T-cell (primary cell): ENCODE measurements at regions not wholly inside any gene's neighbourhood (a gene's known extent, or its start where the extent isn't known, plus 50 kb on each side); places are given as distances from the start of the nearest gene placed in this dataset.

ENCODE experiments used
- ATAC-seq, 4 experiments: fragments of 200-7000 bp in 3 of 4; fragments of 150-1000 bp in 1 of 4; cut with Tn5 transposase; replicated peaks in 1 of 4; 1 replicate in 3 of 4; 2 replicates in 1 of 4; pipeline ENCODE4 v1.10.0; 2021; ENCODE audit warnings: moderate library complexity in 3 of 4, mild to moderate bottlenecking in 2 of 4, moderate number of reproducible peaks in 1 of 4
- CTCF ChIA-PET, 2 donors: fragments of 300-600 bp; sonication (Branson Sonifier 250); formaldehyde crosslinking; loops; one replicate each; lab custom pipeline; 2022; ENCODE audit warnings: antibody characterized with exemption in 2 of 2; lab: Charles Lee
- POLR2A ChIA-PET, 2 donors: fragments of 300-600 bp; sonication (Branson Sonifier 250); formaldehyde crosslinking; loops; one replicate each; lab custom pipeline; 2022; ENCODE audit warnings: antibody characterized with exemption in 2 of 2; lab: Charles Lee
- DNase-seq, 35 experiments: peaks; one replicate each; pipeline versions ENCODE4 v3.0.0 to v3.0.0-alpha.2; 2013 to 2023
- H3K27ac ChIP-seq: one replicate; pipeline ENCODE4 v1.5.1; 2013; ENCODE audit warnings: low read length
- H3K27me3 ChIP-seq, 2 experiments: replicated peaks in 1 of 2; 1 replicate in 1 of 2; 2 replicates in 1 of 2; pipeline versions ENCODE4 v1.6.1 to v1.7.0; 2013; ENCODE audit warnings: low read length in 1 of 2, mixed read lengths in 1 of 2; ENCODE audit not compliant: control insufficient read depth in 2 of 2, insufficient read depth in 2 of 2; ENCODE audit errors: extremely low read depth in 1 of 2
- H3K36me3 ChIP-seq, 2 donors: 1 replicate in 1 of 2; 2 replicates in 1 of 2; pipeline versions ENCODE4 v1.6.1 to v1.7.0; 2013; ENCODE audit warnings: low read length in 1 of 2; ENCODE audit not compliant: control insufficient read depth in 2 of 2, insufficient read depth in 1 of 2; ENCODE audit errors: extremely low read depth in 1 of 2
- H3K4me1 ChIP-seq, 2 experiments: 1 replicate in 1 of 2; 2 replicates in 1 of 2; pipeline versions ENCODE4 v1.6.1 to v1.7.0; 2013; ENCODE audit warnings: low read length in 2 of 2, mixed read lengths in 1 of 2; ENCODE audit not compliant: insufficient read depth in 2 of 2, control insufficient read depth in 1 of 2; ENCODE audit errors: extremely low read depth in 1 of 2
- H3K4me3 ChIP-seq, 2 donors: 1 replicate in 1 of 2; 2 replicates in 1 of 2; pipeline versions ENCODE4 v1.5.1 to v1.7.0; 2013; ENCODE audit warnings: mild to moderate bottlenecking in 2 of 2, low read length in 1 of 2, moderate library complexity in 1 of 2; ENCODE audit not compliant: control insufficient read depth in 1 of 2; ENCODE audit errors: extremely low read depth in 1 of 2
- H3K9me3 ChIP-seq: 2 replicates; pipeline ENCODE4 v1.7.0; 2013
- H3K27ac Mint-ChIP-seq, 2 donors: one replicate each; pipeline ENCODE4 v1.8.0; 2020 to 2021; ENCODE audit warnings: mild to moderate bottlenecking in 2 of 2, mixed read lengths in 2 of 2
- H3K27me3 Mint-ChIP-seq, 2 donors: one replicate each; pipeline ENCODE4 v1.8.0; 2021 to 2022; ENCODE audit warnings: mixed read lengths in 2 of 2
- H3K36me3 Mint-ChIP-seq: one replicate; pipeline ENCODE4 v1.8.0; 2021; ENCODE audit warnings: mixed read lengths
- H3K4me1 Mint-ChIP-seq, 3 donors: one replicate each; pipeline ENCODE4 v1.8.0; 2020 to 2022; ENCODE audit warnings: mixed read lengths in 3 of 3, mild to moderate bottlenecking in 1 of 3
- H3K4me3 Mint-ChIP-seq, 3 donors: one replicate each; pipeline ENCODE4 v1.8.0; 2020 to 2022; ENCODE audit warnings: mild to moderate bottlenecking in 3 of 3, mixed read lengths in 3 of 3, moderate library complexity in 3 of 3
- H3K9me3 Mint-ChIP-seq, 3 donors: one replicate each; pipeline ENCODE4 v1.8.0; 2020 to 2022; ENCODE audit warnings: mixed read lengths in 3 of 3
- WGBS: methylation state at CpG from one replicate; pipeline ENCODE4 v1.1.5; 2013; ENCODE audit warnings: missing lambda C conversion rate; ENCODE audit not compliant: insufficient coverage; 5-methylcytosine and 5-hydroxymethylcytosine counted together

GRCh38 chr17:13355054-13355453, 246.7 kb downstream of the HS3ST3A1 start:
- Histone ChIP-seq H3K27me3 (peaks cover 0 to 6% of the 10 kb centered on the region in 2 experiments), H3K36me3 (no peaks in the 10 kb centered on the region), H3K27ac (no peak overlapping the region), H3K4me3 (no peak overlapping the region), H3K4me1 (no peaks in the 10 kb centered on the region), H3K9me3 (no peaks in the 10 kb centered on the region)
- no peak for DNase-seq
- H3K4me1 Mint-ChIP-seq = no peaks in the 10 kb centered on the region
- H3K4me3 Mint-ChIP-seq = no peak overlapping the region
- H3K27ac Mint-ChIP-seq = no peak overlapping the region
- ChIA-PET CTCF (no interaction called here), POLR2A (no interaction called here)
- peaks cover 0 to 4% of the 10 kb centered on the region in 2 donors for H3K27me3 Mint-ChIP-seq
- no peaks in the 10 kb centered on the region for H3K36me3 Mint-ChIP-seq
- no peaks in the 10 kb centered on the region for H3K9me3 Mint-ChIP-seq
- no peak for ATAC-seq
- no CpG with 5 or more reads among the region's 1 CpG for WGBS

GRCh38 chr17:13353590-13353989, 248.1 kb downstream of the HS3ST3A1 start:
- Mint-ChIP-seq H3K4me3 (no peak overlapping the region), H3K27ac (no peak overlapping the region), H3K27me3 (no peaks in the 10 kb centered on the region), H3K4me1 (no peaks in the 10 kb centered on the region), H3K36me3 (no peaks in the 10 kb centered on the region), H3K9me3 (peaks cover 0 to 4% (median 0%) of the 10 kb centered on the region in 3 donors)
- Histone ChIP-seq H3K27me3 (peaks cover 0 to 6% of the 10 kb centered on the region in 2 experiments), H3K9me3 (no peaks in the 10 kb centered on the region), H3K4me1 (no peaks in the 10 kb centered on the region), H3K36me3 (no peaks in the 10 kb centered on the region), H3K4me3 (no peak overlapping the region), H3K27ac (no peak overlapping the region)
- DNase-seq = no peak
- POLR2A ChIA-PET = no interaction called here
- 71% methylated on average over 3 of the region's 5 CpGs for WGBS
- no peak for ATAC-seq
- CTCF ChIA-PET = no interaction called here

- WGBS = 77% methylated on average over 7 of the region's 10 CpGs
- no peak for ATAC-seq
- ChIA-PET CTCF (no interaction called here), POLR2A (no interaction called here)
- no peaks in the 10 kb centered on the region for H3K36me3 Mint-ChIP-seq
- no peaks in the 10 kb centered on the region for H3K27me3 Mint-ChIP-seq
- no peaks in the 10 kb centered on the region for H3K4me1 Mint-ChIP-seq
- no peak for DNase-seq
- H3K4me1 ChIP-seq = no peaks in the 10 kb centered on the region
- peaks cover 0 to 6% of the 10 kb centered on the region in 2 experiments for H3K27me3 ChIP-seq
- no peak overlapping the region for H3K4me3 Mint-ChIP-seq
- H3K27ac Mint-ChIP-seq = no peak overlapping the region
- peaks cover 0 to 4% (median 0%) of the 10 kb centered on the region in 3 donors for H3K9me3 Mint-ChIP-seq
- no peak overlapping the region for H3K27ac ChIP-seq
- no peaks in the 10 kb centered on the region for H3K36me3 ChIP-seq
- H3K9me3 ChIP-seq = no peaks in the 10 kb centered on the region
- no peak overlapping the region for H3K4me3 ChIP-seq
Observed at GRCh38 chr17:13352747-13353415, 248.8 kb downstream of the HS3ST3A1 start.

- Mint-ChIP-seq H3K4me1 (no peaks in the 10 kb centered on the region), H3K36me3 (no peaks in the 10 kb centered on the region), H3K4me3 (no peak overlapping the region), H3K27me3 (no peaks in the 10 kb centered on the region), H3K27ac (no peak overlapping the region), H3K9me3 (peaks cover 4 to 5% (median 4%) of the 10 kb centered on the region in 3 donors)
- CTCF ChIA-PET = interaction anchor here in 1 of 2 donors (0.5 kb wide), 1 partner anchor 767 kb away, joined by 3 read pairs; no protein-coding TSS in a partner anchor
- no peaks in the 10 kb centered on the region for H3K4me1 ChIP-seq
- POLR2A ChIA-PET = no interaction called here
- no peak overlapping the region for H3K27ac ChIP-seq
- no peaks in the 10 kb centered on the region for H3K9me3 ChIP-seq
- H3K27me3 ChIP-seq = peaks cover 0 to 6% of the 10 kb centered on the region in 2 experiments
- no peaks in the 10 kb centered on the region for H3K36me3 ChIP-seq
- DNase-seq (no peak), ATAC-seq (no peak)
- WGBS = 100% methylated on average over 1 of the region's 3 CpGs
- H3K4me3 ChIP-seq = no peak overlapping the region
Observed at GRCh38 chr17:13351046-13351445, 250.7 kb downstream of the HS3ST3A1 start.

GRCh38 chr17:13350466-13350865, 251.3 kb downstream of the HS3ST3A1 start:
- H3K36me3 Mint-ChIP-seq = no peaks in the 10 kb centered on the region
- CTCF ChIA-PET = interaction anchor here (0.5 to 0.9 kb wide), 3 partner anchors 12 to 1305 kb away, joined by 3 read pairs; no protein-coding TSS in a partner anchor

GRCh38 chr17:13346996-13347762, 254.6 kb downstream of the HS3ST3A1 start:
- no peaks in the 10 kb centered on the region for H3K36me3 Mint-ChIP-seq
- no peak for ATAC-seq

More at GRCh38 chr17:13350466-13350865, 251.3 kb downstream of the HS3ST3A1 start:
- Mint-ChIP-seq H3K27ac (no peak overlapping the region), H3K4me3 (no peak overlapping the region), H3K9me3 (peaks cover 4 to 5% (median 4%) of the 10 kb centered on the region in 3 donors), H3K4me1 (no peaks in the 10 kb centered on the region), H3K27me3 (no peaks in the 10 kb centered on the region)
- POLR2A ChIA-PET = no interaction called here
- peaks cover 0 to 6% of the 10 kb centered on the region in 2 experiments for H3K27me3 ChIP-seq
- WGBS = 76% methylated on average over 6 of the region's 9 CpGs
- H3K4me3 ChIP-seq = no peak overlapping the region
- no peaks in the 10 kb centered on the region for H3K36me3 ChIP-seq
- H3K9me3 ChIP-seq = no peaks in the 10 kb centered on the region
- H3K27ac ChIP-seq = no peak overlapping the region
- no peaks in the 10 kb centered on the region for H3K4me1 ChIP-seq
- ATAC-seq (no peak), DNase-seq (no peak)

More at GRCh38 chr17:13346996-13347762, 254.6 kb downstream of the HS3ST3A1 start:
- no peaks in the 10 kb centered on the region for H3K4me1 ChIP-seq
- Mint-ChIP-seq H3K27ac (no peak overlapping the region), H3K27me3 (no peaks in the 10 kb centered on the region), H3K4me1 (no peaks in the 10 kb centered on the region), H3K9me3 (peaks cover 4 to 5% (median 4%) of the 10 kb centered on the region in 3 donors), H3K4me3 (no peak overlapping the region)
- 67% methylated on average over 1 of the region's 10 CpGs for WGBS
- H3K9me3 ChIP-seq = no peaks in the 10 kb centered on the region
- no peaks in the 10 kb centered on the region for H3K36me3 ChIP-seq
- ChIA-PET CTCF (no interaction called here), POLR2A (no interaction called here)
- H3K4me3 ChIP-seq = no peak overlapping the region
- H3K27me3 ChIP-seq = no peaks in the 10 kb centered on the region
- no peak overlapping the region for H3K27ac ChIP-seq
- no peak for DNase-seq
